Fibroblast of skin of scalp (primary cell): ENCODE measurements at regions not wholly inside any gene's neighbourhood (a gene's known extent, or its start where the extent isn't known, plus 50 kb on each side); places are given as distances from the start of the nearest gene placed in this dataset.

Experiments
- DNase-seq: peaks from one replicate; pipeline ENCODE4 v3.0.0-alpha.2; 2013

- DNase-seq, result peak; percentile 24
Measured at GRCh38 chr7:12741951-12742575, 54.6 kb downstream of the ARL4A start.

GRCh38 chr7:12746211-12746610 lies 58.8 kb downstream of the ARL4A start:
- DNase-seq, result no peak

- no peak for DNase-seq
Measured at GRCh38 chr7:12747687-12748306, 60.4 kb downstream of the ARL4A start.

GRCh38 chr7:12749069-12749468 lies 61.6 kb downstream of the ARL4A start:
- DNase-seq, result no peak

GRCh38 chr7:12749746-12750145 lies 62.3 kb downstream of the ARL4A start:
- DNase-seq, result no peak

- no peak for DNase-seq
Measured at GRCh38 chr7:12751764-12752163, 64.3 kb downstream of the ARL4A start.

- peak; percentile 35 for DNase-seq
Measured at GRCh38 chr7:12754179-12754578, 66.7 kb downstream of the ARL4A start.

GRCh38 chr7:12756821-12757220 lies 69.4 kb downstream of the ARL4A start:
- peak; percentile 48 for DNase-seq

GRCh38 chr7:12757443-12757842 lies 70.0 kb downstream of the ARL4A start:
- peak; percentile 90 for DNase-seq

- no peak for DNase-seq
Measured at GRCh38 chr7:12759151-12759550, 71.7 kb downstream of the ARL4A start.

GRCh38 chr7:12761111-12761510 lies 73.7 kb downstream of the ARL4A start:
- DNase-seq, result peak; percentile 50

GRCh38 chr7:12761691-12762090 lies 74.3 kb downstream of the ARL4A start:
- no peak for DNase-seq

- DNase-seq, result no peak
Measured at GRCh38 chr7:12764458-12764891, 77.0 kb downstream of the ARL4A start.

GRCh38 chr7:12765431-12766100 lies 78.1 kb downstream of the ARL4A start:
- peak; percentile 28 for DNase-seq

GRCh38 chr7:12766416-12766815 lies 79.0 kb downstream of the ARL4A start:
- no peak for DNase-seq

GRCh38 chr7:12768948-12769347 lies 81.5 kb downstream of the ARL4A start:
- DNase-seq, result no peak

- peak; percentile 13 for DNase-seq
Measured at GRCh38 chr7:12769444-12769843, 82.0 kb downstream of the ARL4A start.

- peak; percentile 24 for DNase-seq
Measured at GRCh38 chr7:12770227-12770975, 83.0 kb downstream of the ARL4A start.

- DNase-seq, result peak; percentile 16
Measured at GRCh38 chr7:12771378-12771877, 84.0 kb downstream of the ARL4A start.

GRCh38 chr7:12772768-12773167 lies 85.3 kb downstream of the ARL4A start:
- no peak for DNase-seq

- no peak for DNase-seq
Measured at GRCh38 chr7:12777257-12777656, 89.8 kb downstream of the ARL4A start.

GRCh38 chr7:12779947-12780346 lies 92.5 kb downstream of the ARL4A start:
- DNase-seq, result no peak
